NB4 (cell line): ENCODE measurements at regions not wholly inside any gene's neighbourhood (a gene's known extent, or its start where the extent isn't known, plus 50 kb on each side); places are given as distances from the start of the nearest gene placed in this dataset.

Experiments used
- CTCF ChIP-seq: IDR thresholded peaks from one replicate; pipeline ENCODE4 v1.5.1; 2012; ENCODE audit warnings: low read depth, low read length
- MYC ChIP-seq: IDR thresholded peaks from 2 replicates; pipeline ENCODE4 v1.6.1; 2011; ENCODE audit warnings: low read depth, low read length

GRCh38 chr2:235303499-235304291, 190.1 kb upstream of the AGAP1 start:
- TF ChIP-seq MYC = no peak
- peak; percentile 19 for TF ChIP-seq CTCF
